ENCODE measurements at regions not wholly inside any gene's neighbourhood (a gene's known extent, or its start where the extent isn't known, plus 50 kb on each side); places are given as distances from the start of the nearest gene placed in this dataset.
"Not testable (repeated sequence)": the region's sequence is repeated elsewhere in the genome, so short reads cannot be mapped to it uniquely, and the experiment has no call there.

GRCh38 chr5:109283086-109283485, 126.7 kb downstream of the PJA2 start:
- H3K27me3 ChIP-seq (ENCODE audit: control insufficient read depth in 4 of 4, insufficient read depth in 4 of 4, low read length in 3 of 4); H3K4me1 ChIP-seq (ENCODE audit: control insufficient read depth in 4 of 4, insufficient read depth in 4 of 4, low read length in 3 of 4); H3K9ac ChIP-seq (ENCODE audit: low read depth in 1 of 2, low read length in 2 of 2); H3K27ac ChIP-seq (ENCODE audit: low read depth in 1 of 2, low read length in 2 of 2); H3K9me3 ChIP-seq (ENCODE audit: control insufficient read depth in 4 of 4, low read length in 3 of 4); DNase-seq (ENCODE audit: low spot score); H3K4me3 ChIP-seq (ENCODE audit: low read depth in 1 of 3, low read length in 3 of 3); H3K36me3 ChIP-seq (ENCODE audit: control insufficient read depth in 4 of 4, insufficient read depth in 3 of 4, low read depth in 1 of 4, low read length in 3 of 4): not testable (repeated sequence)
- 97% methylated on average over 1 of the region's 1 CpG for WGBS

GRCh38 chr5:109281136-109281690, 128.6 kb downstream of the PJA2 start:
- no peaks in the 10 kb centered on the region for H3K9me3 ChIP-seq (ENCODE audit: control insufficient read depth in 4 of 4, low read length in 3 of 4)
- 95% methylated on average over 3 of the region's 3 CpGs for WGBS
- no peak overlapping the region for H3K9ac ChIP-seq (ENCODE audit: low read depth in 1 of 2, low read length in 2 of 2)
- TF ChIP-seq NR2F2 (IDR thresholded peaks at IDR 0.05), result no peak
- TF ChIP-seq CTCF (IDR thresholded peaks at IDR 0.05; ENCODE audit: low read depth, low read length, missing input control), result no peak
- no peak for TF ChIP-seq REST (IDR thresholded peaks at IDR 0.05)
- no peak for TF ChIP-seq TAF1 (conservative IDR thresholded peaks at IDR 0.05)
- no peak for TF ChIP-seq SP1 (IDR thresholded peaks at IDR 0.05)
- TF ChIP-seq JUND (IDR thresholded peaks at IDR 0.05), result no peak
- no peak for TF ChIP-seq FOXA1 (IDR thresholded peaks at IDR 0.05)
- TF ChIP-seq RAD21 (IDR thresholded peaks at IDR 0.05), result no peak
- TF ChIP-seq RXRA (IDR thresholded peaks at IDR 0.05), result no peak
- no peaks in the 10 kb centered on the region for H3K27me3 ChIP-seq (ENCODE audit: control insufficient read depth in 4 of 4, insufficient read depth in 4 of 4, low read length in 3 of 4)
- H3K4me1 ChIP-seq (ENCODE audit: control insufficient read depth in 4 of 4, insufficient read depth in 4 of 4, low read length in 3 of 4), result no peaks in the 10 kb centered on the region
- no peak overlapping the region for H3K4me3 ChIP-seq (ENCODE audit: low read depth in 1 of 3, low read length in 3 of 3)
- H3K36me3 ChIP-seq (ENCODE audit: control insufficient read depth in 4 of 4, insufficient read depth in 3 of 4, low read depth in 1 of 4, low read length in 3 of 4), result no peaks in the 10 kb centered on the region
- H3K27ac ChIP-seq (ENCODE audit: low read depth in 1 of 2, low read length in 2 of 2), result no peak overlapping the region
- DNase-seq (ENCODE audit: low spot score), result no peak

- H3K27me3 ChIP-seq (ENCODE audit: control insufficient read depth in 4 of 4, insufficient read depth in 4 of 4, low read length in 3 of 4), result no peaks in the 10 kb centered on the region
- H3K4me1 ChIP-seq (ENCODE audit: control insufficient read depth in 4 of 4, insufficient read depth in 4 of 4, low read length in 3 of 4), result no peaks in the 10 kb centered on the region
- no peaks in the 10 kb centered on the region for H3K9me3 ChIP-seq (ENCODE audit: control insufficient read depth in 4 of 4, low read length in 3 of 4)
- no peak overlapping the region for H3K4me3 ChIP-seq (ENCODE audit: low read depth in 1 of 3, low read length in 3 of 3)
- DNase-seq (ENCODE audit: low spot score), result no peak
- no peak overlapping the region for H3K27ac ChIP-seq (ENCODE audit: low read depth in 1 of 2, low read length in 2 of 2)
- H3K9ac ChIP-seq (ENCODE audit: low read depth in 1 of 2, low read length in 2 of 2), result no peak overlapping the region
- WGBS, result 92% methylated on average over 2 of the region's 2 CpGs
- no peaks in the 10 kb centered on the region for H3K36me3 ChIP-seq (ENCODE audit: control insufficient read depth in 4 of 4, insufficient read depth in 3 of 4, low read depth in 1 of 4, low read length in 3 of 4)
- no peak for TF ChIP-seq TAF1 (conservative IDR thresholded peaks at IDR 0.05)
- no peak for TF ChIP-seq CTCF (IDR thresholded peaks at IDR 0.05; ENCODE audit: low read depth, low read length, missing input control)
- TF ChIP-seq FOXA2 (IDR thresholded peaks at IDR 0.05), result no peak
- TF ChIP-seq MAX (IDR thresholded peaks at IDR 0.05), result no peak
- TF ChIP-seq HNF4G (IDR thresholded peaks at IDR 0.05), result no peak
- no peak for TF ChIP-seq HNF4A (conservative IDR thresholded peaks at IDR 0.05)
- no peak for TF ChIP-seq RAD21 (IDR thresholded peaks at IDR 0.05)
- TF ChIP-seq RXRA (IDR thresholded peaks at IDR 0.05), result no peak
- TF ChIP-seq GABPA (IDR thresholded peaks at IDR 0.05 in 1 of 2, conservative IDR thresholded peaks at IDR 0.05 in 1 of 2), result no peak
- no peak for TF ChIP-seq NR2F2 (IDR thresholded peaks at IDR 0.05)
- no peak for TF ChIP-seq ZBTB33 (IDR thresholded peaks at IDR 0.05)
Measured at GRCh38 chr5:109278141-109278540, 131.6 kb downstream of the PJA2 start.
